KBM-7 (cell line): ENCODE measurements at regions not wholly inside any gene's neighbourhood (a gene's known extent, or its start where the extent isn't known, plus 50 kb on each side); places are given as distances from the start of the nearest gene placed in this dataset.
"Not testable (repeated sequence)": the region's sequence is repeated elsewhere in the genome, so short reads cannot be mapped to it uniquely, and the experiment has no call there.

Experiments
- DNase-seq: peaks from one replicate; pipeline ENCODE4 v3.0.0-alpha.2; 2015
- in situ Hi-C: fragments of 300-500 bp; cut with MboI; formaldehyde crosslinking; loops from 2 replicates; pipeline ENCODE4 v1.14.3; 2020; ENCODE audit warnings: low sequenced_read_pairs, low pct_unique_long_range_greater_than_20kb, mixed read lengths

DNA sequence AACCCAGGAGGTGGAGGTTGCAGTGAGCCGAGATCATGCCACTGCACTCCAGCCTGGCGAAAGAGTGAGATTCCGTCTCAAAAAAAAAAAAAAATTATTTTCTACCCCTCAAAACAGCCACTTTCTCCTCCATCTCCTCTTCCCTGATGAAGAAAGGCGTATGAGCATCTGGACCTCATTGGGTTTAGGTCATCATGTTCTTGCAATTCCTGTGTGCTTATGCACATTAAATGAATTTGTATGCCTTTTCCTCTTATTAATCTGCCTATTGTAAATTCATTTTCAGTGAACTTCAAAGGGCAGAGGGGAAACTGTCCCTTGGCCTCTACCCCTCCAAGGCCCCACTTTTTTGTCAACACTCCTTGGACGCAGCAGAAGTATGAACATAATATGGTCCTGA lies 117.8 kb downstream of the RPLP1 start:
- in situ Hi-C loops, result no loop called here
- no peak for DNase-seq

DNA sequence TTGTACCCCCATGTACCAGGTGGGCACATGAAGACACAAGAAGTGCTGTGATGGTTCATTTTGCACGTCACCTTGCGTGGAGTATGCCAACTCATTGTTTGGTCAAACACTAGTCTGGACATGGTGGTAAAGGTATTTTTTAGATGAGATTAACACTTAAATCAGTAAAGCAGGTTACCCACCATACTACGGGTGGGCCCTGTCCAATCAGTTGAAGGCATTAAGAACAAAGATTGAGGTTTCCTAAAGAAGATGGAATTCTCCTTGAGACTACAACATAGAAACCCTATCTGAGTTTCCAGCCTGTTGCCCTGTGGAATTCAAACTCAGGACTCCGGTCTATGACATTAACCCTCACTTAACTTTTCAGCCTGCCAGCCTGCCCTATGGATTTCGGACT lies 118.4 kb downstream of the RPLP1 start:
- DNase-seq, result no peak
- in situ Hi-C loops, result no loop called here

DNA sequence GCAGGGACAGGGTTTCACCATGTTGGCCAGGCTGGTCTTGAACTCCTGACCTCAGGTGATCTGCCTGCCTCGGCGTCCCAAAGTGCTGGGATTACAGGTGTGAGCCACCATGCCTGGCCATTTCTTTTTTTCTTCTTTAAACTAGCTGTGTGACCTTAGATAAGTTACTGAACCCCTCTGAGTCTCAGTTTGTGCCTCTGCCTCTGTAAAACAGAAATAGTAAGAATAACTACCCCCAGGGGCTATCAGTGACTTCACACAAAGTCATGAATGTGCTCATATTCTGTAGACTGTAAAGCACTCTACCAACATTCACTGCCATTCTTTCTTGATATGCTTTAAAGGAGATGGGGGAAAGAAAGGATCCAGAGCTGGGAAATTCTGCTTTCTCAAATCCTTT lies 120.7 kb downstream of the RPLP1 start:
- in situ Hi-C loops, DNase-seq: not testable (repeated sequence)

DNA sequence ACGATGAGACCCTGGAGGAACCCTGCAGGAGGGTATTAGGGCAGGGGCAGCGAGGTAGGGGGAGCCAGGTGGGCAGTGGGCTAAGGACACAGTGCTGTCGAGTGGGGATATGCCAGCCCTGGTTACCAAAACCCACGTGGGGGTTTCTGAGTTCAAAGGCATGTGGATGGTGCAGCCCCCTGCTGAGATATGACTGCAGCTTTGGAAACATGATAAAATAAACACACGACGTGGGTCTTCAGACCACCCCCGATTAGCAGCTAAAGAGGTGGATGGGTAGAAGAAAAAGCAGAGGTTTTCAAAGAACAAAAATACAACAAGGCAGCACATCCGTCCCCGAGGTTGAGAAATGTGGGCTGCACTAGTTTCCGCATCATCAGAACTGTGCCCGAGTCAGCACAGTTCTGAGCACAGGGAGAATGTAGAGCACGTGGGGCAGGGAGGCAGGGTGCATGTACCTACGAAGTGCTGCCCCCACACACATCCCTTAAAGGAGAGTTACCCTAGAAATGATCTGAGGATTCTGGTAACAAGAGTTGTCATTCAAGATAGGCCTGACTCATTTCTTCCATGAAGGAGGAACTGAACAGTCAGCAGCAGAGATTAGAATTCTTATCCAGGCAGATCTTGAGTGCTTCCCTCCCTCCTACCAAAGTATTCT lies 121.3 kb downstream of the RPLP1 start:
- in situ Hi-C loops, result no loop called here
- no peak for DNase-seq

DNA sequence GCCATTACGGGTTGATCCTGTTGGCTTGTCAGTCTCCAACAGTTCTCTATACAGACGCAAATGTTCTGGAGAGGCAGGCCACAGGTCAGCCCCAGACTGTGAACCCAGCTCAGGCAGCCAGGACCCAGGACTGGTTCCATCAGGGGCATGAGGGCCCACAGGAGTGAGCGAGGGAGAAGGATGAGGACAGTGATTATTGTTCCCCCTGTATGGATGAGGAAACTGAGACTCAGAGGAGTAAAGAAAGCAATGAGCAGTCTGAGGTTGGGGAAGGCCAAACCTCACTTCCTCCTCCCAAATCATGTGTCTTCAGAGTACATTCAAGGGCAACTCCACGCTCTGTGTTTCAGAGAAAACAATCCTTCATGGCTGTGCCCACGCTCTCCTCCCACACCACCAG lies 121.9 kb downstream of the RPLP1 start:
- in situ Hi-C loops, result no loop called here

DNA sequence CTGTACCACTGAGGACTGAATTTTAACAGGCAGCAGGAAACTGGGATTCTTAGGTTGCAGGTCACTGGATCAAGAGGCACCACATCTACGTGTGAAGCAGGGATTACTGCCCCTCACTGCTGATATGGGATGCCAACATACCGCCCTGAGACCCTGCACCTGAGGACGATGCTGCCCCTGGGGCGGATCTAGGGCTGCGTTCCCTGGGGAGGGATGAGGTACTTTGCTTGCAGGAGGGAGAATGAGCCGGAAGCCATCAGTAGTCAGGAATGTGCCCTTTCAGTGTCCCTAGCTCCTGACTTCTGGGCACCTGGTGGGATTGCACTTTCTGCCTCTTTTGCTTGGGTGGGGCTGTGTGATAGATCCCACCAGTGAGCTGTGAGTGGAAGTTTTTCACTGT lies 122.8 kb downstream of the RPLP1 start:
- in situ Hi-C loops, result no loop called here
- no peak for DNase-seq

More for the DNA sequence above, 121.9 kb downstream of the RPLP1 start:
- no peak for DNase-seq

DNA sequence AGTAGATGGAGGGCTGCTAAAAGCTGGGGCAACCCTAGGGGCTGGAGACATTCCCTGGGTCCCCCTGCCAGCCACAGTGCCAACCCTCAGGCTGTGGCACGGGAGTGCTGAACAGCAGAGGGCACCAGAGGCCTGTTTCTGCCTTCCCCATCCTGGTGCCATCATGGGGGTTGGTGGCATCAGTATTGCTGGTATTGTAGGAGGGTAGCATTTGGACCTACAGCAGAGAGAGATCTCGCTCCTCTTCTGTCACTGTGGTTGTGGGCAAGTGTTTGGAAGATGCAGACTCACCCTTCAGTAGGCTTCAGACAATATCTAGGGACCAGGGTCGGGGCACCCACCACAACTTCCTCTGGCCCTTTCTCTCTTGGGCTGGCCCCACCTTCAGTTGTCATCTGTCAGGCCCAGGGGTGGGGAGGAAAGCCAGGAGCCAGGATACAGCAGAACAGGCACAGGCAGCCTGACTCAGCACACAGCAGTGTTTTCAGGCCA lies 123.5 kb downstream of the RPLP1 start:
- peak; percentile 66 for DNase-seq
- in situ Hi-C loops, result no loop called here

DNA sequence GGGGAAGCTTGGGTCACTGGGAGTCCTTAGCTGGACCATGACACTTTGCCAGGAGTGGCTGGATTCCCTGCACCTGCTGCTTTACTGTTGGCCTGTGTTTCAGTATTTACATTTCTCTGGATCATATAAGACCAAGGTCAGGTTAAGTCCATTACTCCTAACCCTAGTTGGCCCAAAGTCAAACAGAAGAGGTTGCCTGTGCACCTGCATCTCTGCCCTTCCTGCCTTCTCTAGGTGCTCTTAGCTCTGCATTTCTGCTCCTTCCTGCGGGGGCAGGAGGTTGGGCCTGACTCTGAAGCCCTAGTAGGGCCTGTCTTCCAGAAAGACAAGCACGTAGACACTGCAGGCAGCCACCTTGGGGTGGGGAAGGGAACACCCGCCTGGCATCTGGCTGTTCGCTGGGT lies 124.3 kb downstream of the RPLP1 start:
- in situ Hi-C loops, result no loop called here
- DNase-seq, result no peak

DNA sequence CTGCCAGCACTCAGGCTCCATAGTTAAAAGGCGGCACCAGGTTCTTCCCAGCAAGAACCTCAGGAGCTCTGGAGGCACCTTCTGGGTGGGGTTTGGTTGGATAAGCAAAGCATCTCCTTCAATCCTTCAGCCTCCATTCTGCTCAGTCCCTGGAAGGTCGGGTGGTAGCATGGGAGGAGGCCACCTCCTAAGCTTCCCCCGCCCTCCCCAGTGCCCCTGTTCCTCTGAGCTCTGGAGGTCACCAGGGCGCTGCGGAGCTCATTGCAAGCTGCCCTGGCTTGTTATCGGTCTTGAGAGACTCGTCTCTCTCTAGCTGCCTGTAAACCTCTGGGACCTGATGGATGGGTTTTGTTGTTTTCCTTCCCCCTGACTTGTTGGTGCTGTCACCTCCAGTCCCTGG lies 124.8 kb downstream of the RPLP1 start:
- DNase-seq, result no peak
- in situ Hi-C loops, result no loop called here

DNA sequence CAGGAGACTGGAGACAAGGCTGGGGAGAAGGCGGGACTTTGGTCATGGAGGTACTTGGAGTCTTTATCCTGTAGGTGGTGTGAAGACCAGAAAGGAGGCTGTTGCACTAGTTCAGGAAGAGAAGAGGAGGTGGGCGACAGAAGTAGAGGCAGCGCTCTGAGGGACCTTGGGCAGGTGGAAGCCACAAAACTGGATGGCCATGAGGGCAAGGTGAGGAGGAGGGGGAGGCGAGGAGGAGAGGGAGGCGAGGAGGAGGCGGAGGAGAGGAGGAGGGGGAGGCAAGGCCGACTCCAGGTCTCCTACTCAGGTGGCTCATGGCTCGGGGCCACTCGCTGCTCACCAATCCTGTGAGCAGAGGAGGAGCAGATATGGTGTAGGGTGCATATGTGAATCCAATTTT lies 125.6 kb downstream of the RPLP1 start:
- in situ Hi-C loops, result no loop called here
- DNase-seq, result no peak

DNA sequence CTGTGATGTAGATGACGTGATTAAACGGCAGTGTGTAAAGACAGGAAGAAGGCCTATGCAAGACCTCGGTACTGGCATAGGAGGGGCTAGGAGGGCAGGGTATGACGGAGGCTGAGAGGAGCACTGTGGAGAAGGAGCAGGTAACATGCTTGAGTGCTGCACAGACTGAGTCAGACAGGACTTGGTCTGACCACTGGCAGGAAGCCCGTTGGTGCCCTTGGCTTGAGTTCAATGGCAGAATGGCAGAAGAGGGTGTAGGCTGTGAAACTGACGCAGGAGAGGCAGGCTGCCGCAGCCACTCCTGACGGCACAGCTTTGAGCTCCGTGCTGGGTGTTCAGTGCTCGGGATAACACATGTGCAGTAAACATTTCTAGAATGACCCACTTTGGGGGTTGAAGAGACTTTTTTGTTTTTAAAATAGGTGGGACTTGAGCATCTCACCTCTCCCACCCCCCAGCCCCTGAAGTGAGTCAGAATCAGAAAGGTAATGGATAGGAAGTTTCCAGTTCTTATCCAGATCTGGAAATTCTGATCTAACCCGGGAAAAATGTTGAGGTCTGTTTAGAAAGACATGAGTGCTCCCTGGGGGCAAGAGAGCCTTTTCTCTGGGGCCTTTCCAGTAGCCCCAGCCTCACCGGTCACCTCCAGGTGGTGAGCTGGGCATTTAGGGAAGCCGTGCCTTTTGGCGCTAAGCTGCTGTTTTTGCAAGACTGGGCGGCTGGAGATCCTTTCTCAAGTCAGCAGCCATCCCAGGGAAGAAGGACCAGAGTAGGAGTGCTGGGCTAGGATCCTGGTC lies 126.4 kb downstream of the RPLP1 start:
- DNase-seq, result no peak
- in situ Hi-C loops, result no loop called here

DNA sequence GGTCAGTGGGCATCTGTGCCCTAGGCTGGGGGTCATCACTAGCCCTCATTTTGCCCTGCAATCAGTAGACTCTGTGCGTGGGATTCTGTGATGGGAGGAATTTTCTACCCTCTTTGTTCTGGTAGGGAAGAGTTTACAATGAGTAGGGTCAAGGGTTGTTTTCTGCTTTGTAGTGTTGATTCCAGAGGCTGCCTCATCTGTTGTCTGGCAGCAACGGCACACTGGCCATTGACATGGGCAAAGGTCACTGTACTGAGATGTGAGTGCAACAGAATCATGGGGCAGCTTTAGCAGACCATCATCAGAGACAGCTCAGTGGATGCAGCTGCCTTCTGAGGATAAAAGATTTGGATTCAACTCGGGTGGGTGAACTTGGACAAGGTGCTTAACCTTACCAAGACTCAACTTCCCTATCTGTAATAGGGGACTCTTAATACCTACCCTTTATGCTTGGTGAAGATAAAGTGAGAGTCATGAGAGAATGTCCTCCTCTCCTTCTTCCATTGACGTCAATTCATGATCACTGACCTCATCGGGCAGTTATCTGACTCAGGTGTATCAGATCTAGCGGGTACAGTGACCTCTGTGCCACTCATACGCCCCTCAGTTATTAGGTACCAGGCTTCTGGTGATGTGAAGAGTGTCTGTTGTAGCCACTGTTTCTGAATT lies 127.5 kb downstream of the RPLP1 start:
- in situ Hi-C loops, result no loop called here
- no peak for DNase-seq

DNA sequence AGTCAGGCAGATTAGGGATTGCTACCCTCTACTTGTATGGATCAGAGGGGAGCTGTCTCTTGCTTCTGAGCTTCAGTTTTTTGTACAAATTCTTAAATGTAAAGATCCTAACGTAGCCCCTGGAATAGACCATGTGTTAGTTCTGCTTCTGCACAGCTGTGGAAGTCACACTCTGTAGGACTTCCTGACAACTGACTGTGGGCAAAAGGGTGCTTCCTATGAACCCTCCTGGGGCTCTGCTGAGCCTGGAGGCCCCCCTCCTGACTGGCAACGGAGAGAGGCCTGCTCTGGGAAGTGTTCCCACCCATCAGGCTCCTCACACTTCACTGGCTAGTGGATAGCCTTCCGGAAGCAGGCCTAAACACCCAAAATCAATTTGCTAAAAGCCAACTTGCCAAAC lies 131.0 kb downstream of the RPLP1 start:
- in situ Hi-C loops, result no loop called here
- no peak for DNase-seq

DNA sequence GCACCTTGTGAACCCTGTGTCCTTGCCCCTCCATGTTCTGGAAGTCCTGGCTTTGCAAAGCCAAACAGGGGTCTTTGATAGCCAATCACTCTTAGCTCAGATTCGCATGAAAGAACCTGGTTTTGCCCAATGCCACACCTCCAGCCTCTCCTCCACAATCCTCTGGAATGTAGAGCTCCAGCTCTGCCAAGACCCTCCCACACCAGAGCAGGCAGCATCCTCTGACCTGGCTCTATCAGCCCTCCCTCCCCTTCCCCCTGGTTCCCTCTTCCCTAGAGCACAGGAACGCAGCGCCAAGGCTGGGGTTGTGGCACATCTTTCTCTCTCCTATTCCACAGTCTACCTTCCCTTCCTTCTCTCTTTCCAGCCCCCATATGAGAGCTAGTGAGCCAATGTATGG lies 133.3 kb downstream of the RPLP1 start:
- no peak for DNase-seq
- in situ Hi-C loops, result no loop called here

DNA sequence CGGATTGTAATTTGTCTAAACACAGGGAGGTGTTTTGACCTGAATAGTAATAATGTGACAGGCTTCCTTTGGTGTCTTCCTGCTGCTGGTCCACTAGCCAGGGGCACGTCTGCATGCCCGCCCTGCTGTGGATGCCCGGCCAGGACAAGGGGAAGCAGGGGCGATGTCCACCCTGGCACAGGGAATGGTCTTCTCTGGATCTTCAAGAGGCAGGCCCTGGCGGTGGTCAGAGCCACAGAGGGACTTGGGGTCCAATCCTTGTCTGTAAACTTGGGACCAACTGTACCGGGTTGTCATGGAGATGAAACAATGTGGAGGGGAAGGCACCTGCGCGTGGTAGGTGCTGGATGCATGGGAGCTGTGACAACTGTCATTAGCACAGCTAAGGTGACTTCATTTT lies 134.1 kb downstream of the RPLP1 start:
- in situ Hi-C loops, result no loop called here
- no peak for DNase-seq

DNA sequence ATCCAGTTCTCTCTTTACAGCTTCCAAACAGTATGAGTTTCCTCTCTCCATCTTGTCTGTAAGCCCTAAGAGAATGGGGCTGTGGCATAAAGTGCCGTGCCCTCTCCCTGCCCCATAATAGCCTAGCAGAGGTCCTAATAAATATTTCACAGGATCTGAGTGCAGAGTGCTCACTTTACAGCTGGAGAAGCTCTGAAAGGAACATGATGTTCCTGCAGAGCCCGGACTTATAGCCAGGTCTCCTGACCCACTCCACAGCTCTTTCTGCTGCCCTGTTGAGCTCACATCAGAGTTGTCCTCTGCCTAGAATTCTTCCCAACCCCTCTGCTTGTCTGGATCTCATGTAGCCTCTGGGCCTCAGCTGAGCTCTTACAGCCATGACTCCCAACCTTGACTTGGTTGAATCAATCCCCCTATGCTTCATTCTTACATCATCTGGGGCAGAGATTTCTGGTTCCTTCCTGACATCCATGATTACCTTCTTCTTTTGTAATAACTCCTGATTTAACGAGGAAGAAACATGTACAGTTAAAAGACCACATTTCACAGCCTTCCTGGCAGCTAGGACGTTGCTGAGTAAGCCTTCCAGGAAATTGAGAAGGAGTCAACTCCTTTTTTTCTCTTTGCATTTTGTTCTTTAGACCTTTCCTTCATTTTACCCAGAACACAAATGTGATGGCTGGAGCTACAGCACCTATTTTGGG lies 135.3 kb downstream of the RPLP1 start:
- in situ Hi-C loops, result no loop called here
- no peak for DNase-seq

DNA sequence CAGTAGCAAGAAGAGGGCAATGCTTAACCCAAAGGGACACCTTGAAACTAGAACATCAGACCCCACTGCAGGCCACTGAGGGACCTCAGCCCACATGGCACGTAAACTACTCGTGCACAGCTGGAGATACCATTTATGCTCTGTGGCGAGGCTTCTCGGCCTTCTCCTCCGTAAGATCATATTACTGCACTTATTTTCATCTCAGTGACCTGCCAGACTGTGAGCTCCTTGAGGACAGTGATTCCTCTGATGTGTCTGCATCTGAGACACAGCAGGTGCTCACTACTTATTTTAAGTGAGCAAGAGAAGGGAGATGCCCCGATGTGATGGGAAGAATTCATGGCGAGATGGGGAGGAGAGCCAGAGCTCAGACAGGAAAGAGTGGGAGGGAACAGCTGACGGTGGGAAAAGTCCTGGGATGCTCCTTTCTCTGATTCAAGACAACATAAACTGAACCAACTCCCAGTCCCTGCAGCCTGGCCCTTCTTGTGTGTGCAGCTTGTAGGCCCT lies 137.6 kb downstream of the RPLP1 start:
- no peak for DNase-seq
- in situ Hi-C loops, result no loop called here

DNA sequence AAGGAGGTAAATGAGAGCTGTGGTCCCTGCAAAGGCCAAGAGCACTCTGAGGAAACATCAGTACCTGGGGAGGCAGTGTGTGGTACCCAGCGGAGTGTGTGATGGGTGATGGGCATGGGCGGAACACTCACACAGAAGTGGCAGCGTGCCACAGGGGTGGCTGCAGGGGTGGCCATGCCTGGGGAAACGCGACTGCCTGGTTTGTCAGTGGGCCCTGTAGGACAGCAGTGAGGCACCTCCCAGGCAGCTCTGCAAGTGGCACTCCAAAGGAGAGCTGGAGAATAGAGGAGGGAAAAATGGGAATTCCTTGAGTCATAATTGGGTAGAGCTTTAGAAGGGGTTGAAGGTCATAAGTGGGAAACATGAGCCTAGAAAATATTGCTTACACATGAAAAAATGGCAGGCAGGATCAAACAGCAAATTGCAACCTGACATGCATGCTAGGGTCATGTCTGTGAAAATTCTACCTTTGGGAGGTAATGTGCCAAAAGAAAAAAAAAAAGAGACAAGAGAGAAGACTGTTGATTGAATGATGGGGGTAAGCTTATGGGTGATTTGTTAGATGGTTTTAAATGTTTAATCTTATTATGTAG lies 138.4 kb downstream of the RPLP1 start:
- no peak for DNase-seq
- in situ Hi-C loops, result no loop called here

DNA sequence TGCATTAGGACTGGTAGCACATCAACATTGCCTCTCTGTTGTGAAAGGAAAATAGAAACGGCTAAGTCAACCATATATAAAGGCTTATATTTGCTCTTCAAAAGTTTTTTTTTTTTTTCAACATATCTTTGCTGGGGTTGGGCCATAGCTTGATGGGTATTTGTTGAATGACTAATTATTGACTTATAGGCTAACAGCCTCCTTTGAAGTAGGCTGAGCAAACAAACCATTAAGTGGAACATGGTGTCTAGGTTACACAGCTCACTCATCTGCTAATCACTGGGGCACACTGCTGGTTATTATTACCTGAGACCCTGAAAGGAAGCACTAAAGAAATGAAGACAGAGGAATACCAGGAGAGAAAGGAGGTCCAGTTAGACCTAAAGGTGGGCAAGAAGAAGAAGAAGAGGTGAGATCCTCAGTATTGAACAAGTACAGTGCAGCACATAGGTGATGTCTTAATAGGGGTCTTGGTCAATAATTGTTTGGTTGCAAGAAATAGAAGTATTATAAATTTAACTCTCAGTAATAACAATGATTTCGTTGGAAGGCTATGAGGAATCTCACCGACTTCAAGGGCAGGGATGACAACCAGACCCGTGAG lies 139.4 kb downstream of the RPLP1 start:
- in situ Hi-C loops, result no loop called here
- DNase-seq, result no peak
